ENCODE measurements at regions not wholly inside any gene's neighbourhood (a gene's known extent, or its start where the extent isn't known, plus 50 kb on each side); places are given as distances from the start of the nearest gene placed in this dataset.

DNA sequence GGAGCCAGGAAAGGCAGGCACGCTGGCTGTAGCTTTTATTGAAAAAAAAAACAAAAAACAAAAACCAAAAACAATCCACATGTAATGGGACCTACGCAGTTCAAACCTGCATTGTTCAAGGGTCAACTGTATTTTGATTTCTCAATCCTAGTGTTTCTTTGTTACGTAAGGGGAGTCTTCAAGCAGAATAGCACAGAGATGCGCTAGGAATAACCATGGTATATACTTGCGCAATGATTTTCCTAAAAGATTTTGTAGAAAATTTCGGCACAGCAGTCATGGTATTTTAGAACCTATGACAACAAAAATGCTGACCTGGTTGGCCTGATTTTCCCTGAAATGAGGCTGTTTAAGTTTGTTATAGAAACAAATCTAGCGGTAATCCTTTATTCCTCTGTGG lies 1110.5 kb upstream of the WWC1 start:
- 76 to 90% (median 84%) methylated on average over 7 of the region's 7 CpGs for WGBS, 4 donors
- Histone ChIP-seq H3K9me3 (replicated peaks in 1 of 3) (no peaks in the 10 kb centered on the region), H3K27me3 (no peaks in the 10 kb centered on the region), H3K27ac (no peak overlapping the region), H3K4me1 (replicated peaks in 1 of 2) (no peaks in the 10 kb centered on the region), H3K4me3 (no peak overlapping the region), H3K36me3 (replicated peaks in 1 of 2) (no peaks in the 10 kb centered on the region)
- intact Hi-C loops (cut with DNase I): no loop called here
- TF ChIP-seq POLR2A (IDR thresholded peaks at IDR 0.05): no peak
- TF ChIP-seq, protein P1, sequence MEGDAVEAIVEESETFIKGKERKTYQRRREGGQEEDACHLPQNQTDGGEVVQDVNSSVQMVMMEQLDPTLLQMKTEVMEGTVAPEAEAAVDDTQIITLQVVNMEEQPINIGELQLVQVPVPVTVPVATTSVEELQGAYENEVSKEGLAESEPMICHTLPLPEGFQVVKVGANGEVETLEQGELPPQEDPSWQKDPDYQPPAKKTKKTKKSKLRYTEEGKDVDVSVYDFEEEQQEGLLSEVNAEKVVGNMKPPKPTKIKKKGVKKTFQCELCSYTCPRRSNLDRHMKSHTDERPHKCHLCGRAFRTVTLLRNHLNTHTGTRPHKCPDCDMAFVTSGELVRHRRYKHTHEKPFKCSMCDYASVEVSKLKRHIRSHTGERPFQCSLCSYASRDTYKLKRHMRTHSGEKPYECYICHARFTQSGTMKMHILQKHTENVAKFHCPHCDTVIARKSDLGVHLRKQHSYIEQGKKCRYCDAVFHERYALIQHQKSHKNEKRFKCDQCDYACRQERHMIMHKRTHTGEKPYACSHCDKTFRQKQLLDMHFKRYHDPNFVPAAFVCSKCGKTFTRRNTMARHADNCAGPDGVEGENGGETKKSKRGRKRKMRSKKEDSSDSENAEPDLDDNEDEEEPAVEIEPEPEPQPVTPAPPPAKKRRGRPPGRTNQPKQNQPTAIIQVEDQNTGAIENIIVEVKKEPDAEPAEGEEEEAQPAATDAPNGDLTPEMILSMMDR (IDR thresholded peaks at IDR 0.05): no peak
- no peak for DNase-seq

DNA sequence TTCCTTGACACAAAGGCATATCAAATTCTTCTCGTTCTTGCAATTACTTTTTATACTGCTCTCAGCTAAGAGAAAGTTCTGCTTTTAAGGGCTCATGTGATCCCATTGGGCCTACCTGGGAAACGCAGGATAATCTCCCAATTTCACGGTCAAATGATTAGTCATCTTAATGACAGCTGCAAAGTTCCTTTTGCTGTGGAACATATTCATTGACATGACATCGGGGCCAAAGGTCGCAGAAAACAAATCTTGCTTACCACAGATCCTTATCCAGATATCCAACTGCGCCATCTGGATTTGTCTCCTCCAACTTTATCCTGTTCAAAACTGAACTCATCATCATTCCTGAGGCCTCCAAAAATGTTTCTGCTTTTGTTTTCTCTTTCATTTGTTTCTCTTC lies 1085.6 kb upstream of the WWC1 start:
- Histone ChIP-seq H3K4me1 (replicated peaks in 1 of 2) (no peaks in the 10 kb centered on the region), H3K9me3 (replicated peaks in 1 of 3) (no peaks in the 10 kb centered on the region), H3K4me3 (no peak overlapping the region), H3K27ac (no peak overlapping the region), H3K36me3 (replicated peaks in 1 of 2) (no peaks in the 10 kb centered on the region), H3K27me3 (no peaks in the 10 kb centered on the region)
- no peak for TF ChIP-seq POLR2A (IDR thresholded peaks at IDR 0.05)
- TF ChIP-seq, protein P1 (IDR thresholded peaks at IDR 0.05): no peak
- intact Hi-C loops (cut with DNase I): no loop called here
- no peak for DNase-seq
- WGBS, 4 donors: 81 to 88% (median 83%) methylated on average over 6 of the region's 6 CpGs

DNA sequence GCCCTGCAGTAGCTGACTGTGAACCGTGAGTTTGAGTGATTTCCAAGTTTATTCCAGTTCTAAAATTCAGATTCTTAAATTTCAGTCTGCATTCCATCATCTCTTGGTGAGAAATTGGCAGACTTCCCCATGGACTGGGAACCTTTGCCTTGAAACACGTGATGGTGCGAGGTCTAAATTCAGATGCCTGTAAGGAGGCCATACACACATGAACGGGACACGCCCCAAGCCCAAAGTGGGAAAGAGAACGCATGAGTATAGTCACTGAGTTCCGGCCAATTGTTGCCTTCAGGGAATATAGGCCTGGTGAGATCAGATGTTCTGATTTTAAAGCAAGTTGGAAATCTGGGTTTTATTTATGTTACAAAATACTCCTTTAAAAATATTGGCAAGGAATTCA lies 1084.4 kb upstream of the WWC1 start:
- DNase-seq: no peak
- no peaks in the 10 kb centered on the region for H3K9me3 ChIP-seq (replicated peaks in 1 of 3)
- no peak for TF ChIP-seq POLR2A (IDR thresholded peaks at IDR 0.05)
- TF ChIP-seq, protein P1 (IDR thresholded peaks at IDR 0.05): no peak
- H3K36me3 ChIP-seq (replicated peaks in 1 of 2): no peaks in the 10 kb centered on the region
- H3K4me1 ChIP-seq (replicated peaks in 1 of 2): no peaks in the 10 kb centered on the region
- WGBS, 4 donors: 67 to 80% (median 77%) methylated on average over 7 of the region's 7 CpGs
- no peak overlapping the region for H3K4me3 ChIP-seq
- H3K27me3 ChIP-seq: no peaks in the 10 kb centered on the region
- intact Hi-C loops (cut with DNase I): no loop called here
- no peak overlapping the region for H3K27ac ChIP-seq

DNA sequence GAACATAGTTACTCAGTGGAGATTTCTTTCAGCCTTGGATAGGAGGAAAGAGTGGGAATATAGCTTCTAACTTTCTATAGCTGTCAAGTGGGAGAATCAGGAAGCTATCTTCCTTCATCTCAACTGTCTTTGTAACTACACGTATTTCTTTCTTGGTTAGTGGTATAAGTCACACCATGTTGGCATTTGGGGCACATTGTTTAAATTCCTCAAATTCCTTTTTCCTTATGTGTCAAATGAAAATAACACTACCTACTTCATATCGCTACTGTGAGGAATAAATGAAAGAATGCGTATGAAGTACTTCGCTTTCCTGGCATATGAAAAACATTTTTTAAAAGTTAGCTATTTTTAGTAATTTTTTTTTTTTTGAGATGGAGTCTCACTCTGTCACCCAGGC lies 1082.5 kb upstream of the WWC1 start:
- DNase-seq: no peak
- 71 to 81% (median 78%) methylated on average over 4 of the region's 4 CpGs for WGBS, 4 donors
- intact Hi-C loops (cut with DNase I): no loop called here

More for the DNA sequence above, 1082.5 kb upstream of the WWC1 start:
- Histone ChIP-seq H3K9me3 (replicated peaks in 1 of 3) (no peaks in the 10 kb centered on the region), H3K27ac (no peak overlapping the region), H3K4me3 (no peak overlapping the region), H3K27me3 (no peaks in the 10 kb centered on the region), H3K4me1 (replicated peaks in 1 of 2) (no peaks in the 10 kb centered on the region), H3K36me3 (replicated peaks in 1 of 2) (no peaks in the 10 kb centered on the region)
- no peak for TF ChIP-seq POLR2A (IDR thresholded peaks at IDR 0.05)
- TF ChIP-seq, protein P1 (IDR thresholded peaks at IDR 0.05): no peak
